Neural crest cell (in vitro differentiated cells): ENCODE measurements at regions not wholly inside any gene's neighbourhood (a gene's known extent, or its start where the extent isn't known, plus 50 kb on each side); places are given as distances from the start of the nearest gene placed in this dataset.

Source experiments
- DNase-seq: peaks from one replicate; pipeline ENCODE4 v3.0.0; 2021; ENCODE audit warnings: low read depth, mixed read lengths, low spot score
- H3K27ac Mint-ChIP-seq: one replicate; pipeline ENCODE4 v1.8.0; 2021; ENCODE audit warnings: mild to moderate bottlenecking, mixed read lengths; ENCODE audit not compliant: unreplicated experiment
- H3K27me3 Mint-ChIP-seq: 2 replicates; pipeline ENCODE4 v1.8.0; 2021; ENCODE audit warnings: low read depth, mild to moderate bottlenecking, mixed read lengths
- H3K36me3 Mint-ChIP-seq: 2 replicates; pipeline ENCODE4 v1.8.0; 2021; ENCODE audit warnings: low read depth, mild to moderate bottlenecking, mixed read lengths
- H3K4me1 Mint-ChIP-seq: 2 replicates; pipeline ENCODE4 v1.8.0; 2021; ENCODE audit warnings: mixed read lengths
- H3K4me3 Mint-ChIP-seq: one replicate; pipeline ENCODE4 v1.8.0; 2021; ENCODE audit warnings: mild to moderate bottlenecking, mixed read lengths
- H3K9me3 Mint-ChIP-seq: 2 replicates; pipeline ENCODE4 v1.8.0; 2021; ENCODE audit warnings: mixed read lengths
- TF ChIP-seq, protein P1 (sequence below): fragments of 200-600 bp; sonication (generic); conservative IDR thresholded peaks from 2 replicates; pipeline ENCODE4 v1.5.0; 2021; ENCODE audit warnings: antibody characterized with exemption, mild to moderate bottlenecking

DNA sequence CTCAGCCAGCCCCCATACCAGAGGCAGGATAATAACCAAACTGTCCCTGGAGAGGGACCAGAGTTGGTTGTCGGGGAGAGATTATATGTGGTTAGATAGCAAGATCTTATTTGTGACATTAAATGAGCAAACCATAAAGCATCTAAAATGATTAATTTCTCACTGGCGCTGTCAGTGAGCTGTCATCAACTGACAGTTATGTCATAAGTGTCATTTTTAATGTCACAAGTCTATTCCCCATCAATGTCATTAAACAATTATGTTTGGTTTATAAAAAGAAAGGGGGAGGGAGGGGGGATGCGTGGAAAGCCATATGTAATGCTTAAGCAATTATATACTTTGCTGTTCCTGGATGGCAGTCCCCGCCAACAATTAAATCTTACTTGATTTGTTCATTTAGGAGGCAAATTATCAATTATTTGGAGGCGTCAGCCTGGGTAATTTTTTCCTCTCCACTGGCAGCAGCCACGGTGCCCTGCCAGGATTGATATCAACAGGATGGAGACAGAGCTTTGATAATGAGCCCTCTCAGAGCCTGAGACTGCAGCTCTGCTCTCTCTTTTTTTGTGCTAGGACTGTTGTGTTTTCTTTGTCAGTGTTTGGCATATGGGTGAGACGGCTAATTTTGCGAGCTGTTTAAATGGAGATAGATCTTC, 333.6 kb upstream of the CAMK1G start:
- TF ChIP-seq, protein P1, sequence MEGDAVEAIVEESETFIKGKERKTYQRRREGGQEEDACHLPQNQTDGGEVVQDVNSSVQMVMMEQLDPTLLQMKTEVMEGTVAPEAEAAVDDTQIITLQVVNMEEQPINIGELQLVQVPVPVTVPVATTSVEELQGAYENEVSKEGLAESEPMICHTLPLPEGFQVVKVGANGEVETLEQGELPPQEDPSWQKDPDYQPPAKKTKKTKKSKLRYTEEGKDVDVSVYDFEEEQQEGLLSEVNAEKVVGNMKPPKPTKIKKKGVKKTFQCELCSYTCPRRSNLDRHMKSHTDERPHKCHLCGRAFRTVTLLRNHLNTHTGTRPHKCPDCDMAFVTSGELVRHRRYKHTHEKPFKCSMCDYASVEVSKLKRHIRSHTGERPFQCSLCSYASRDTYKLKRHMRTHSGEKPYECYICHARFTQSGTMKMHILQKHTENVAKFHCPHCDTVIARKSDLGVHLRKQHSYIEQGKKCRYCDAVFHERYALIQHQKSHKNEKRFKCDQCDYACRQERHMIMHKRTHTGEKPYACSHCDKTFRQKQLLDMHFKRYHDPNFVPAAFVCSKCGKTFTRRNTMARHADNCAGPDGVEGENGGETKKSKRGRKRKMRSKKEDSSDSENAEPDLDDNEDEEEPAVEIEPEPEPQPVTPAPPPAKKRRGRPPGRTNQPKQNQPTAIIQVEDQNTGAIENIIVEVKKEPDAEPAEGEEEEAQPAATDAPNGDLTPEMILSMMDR = no peak
- no peak for DNase-seq
- Mint-ChIP-seq H3K4me1 (peaks cover 7% of the 10 kb centered on the region), H3K27me3 (no peaks in the 10 kb centered on the region), H3K4me3 (no peak overlapping the region), H3K27ac (no peak overlapping the region), H3K9me3 (no peaks in the 10 kb centered on the region), H3K36me3 (no peaks in the 10 kb centered on the region)

DNA sequence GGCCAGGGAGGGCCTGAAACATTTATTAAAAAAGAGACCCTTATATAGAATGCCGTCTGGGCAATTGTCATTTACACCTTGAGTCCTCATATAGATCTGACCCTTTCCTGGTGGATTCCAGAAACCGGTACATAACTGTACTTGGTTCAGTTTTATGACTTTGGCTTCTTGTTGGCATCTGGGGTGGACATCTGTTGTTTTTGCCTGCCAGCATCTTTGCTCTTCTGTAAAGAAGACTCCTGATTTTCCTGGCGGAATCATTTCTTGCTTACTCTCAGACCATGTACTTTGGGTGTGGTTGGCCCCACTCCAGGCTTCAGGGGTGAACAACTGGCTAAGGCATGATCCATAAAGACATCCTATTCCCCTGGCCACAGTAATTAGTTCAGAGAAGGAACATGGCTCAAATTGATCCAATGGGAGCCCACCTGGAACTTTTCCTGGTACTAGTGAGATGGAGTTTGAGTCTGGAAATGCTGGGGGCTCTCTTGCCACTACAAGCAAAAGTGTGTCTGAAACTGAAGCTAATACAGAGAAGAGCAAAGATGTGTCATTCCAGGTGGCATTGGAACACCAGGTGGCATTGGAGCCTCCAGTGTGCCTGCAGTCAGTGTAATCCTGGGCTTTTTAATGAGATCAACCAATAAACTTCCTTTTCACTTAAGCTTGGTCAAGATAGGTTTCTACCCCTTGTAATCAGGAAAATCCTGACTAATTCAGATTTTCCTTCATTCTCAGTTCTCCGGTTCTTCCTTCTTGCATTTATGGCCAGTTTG, 332.5 kb upstream of the CAMK1G start:
- Mint-ChIP-seq H3K4me3 (no peak overlapping the region), H3K9me3 (no peaks in the 10 kb centered on the region), H3K4me1 (peaks cover 7% of the 10 kb centered on the region), H3K36me3 (no peaks in the 10 kb centered on the region), H3K27me3 (no peaks in the 10 kb centered on the region), H3K27ac (no peak overlapping the region)
- TF ChIP-seq, protein P1 = no peak
- DNase-seq = no peak

DNA sequence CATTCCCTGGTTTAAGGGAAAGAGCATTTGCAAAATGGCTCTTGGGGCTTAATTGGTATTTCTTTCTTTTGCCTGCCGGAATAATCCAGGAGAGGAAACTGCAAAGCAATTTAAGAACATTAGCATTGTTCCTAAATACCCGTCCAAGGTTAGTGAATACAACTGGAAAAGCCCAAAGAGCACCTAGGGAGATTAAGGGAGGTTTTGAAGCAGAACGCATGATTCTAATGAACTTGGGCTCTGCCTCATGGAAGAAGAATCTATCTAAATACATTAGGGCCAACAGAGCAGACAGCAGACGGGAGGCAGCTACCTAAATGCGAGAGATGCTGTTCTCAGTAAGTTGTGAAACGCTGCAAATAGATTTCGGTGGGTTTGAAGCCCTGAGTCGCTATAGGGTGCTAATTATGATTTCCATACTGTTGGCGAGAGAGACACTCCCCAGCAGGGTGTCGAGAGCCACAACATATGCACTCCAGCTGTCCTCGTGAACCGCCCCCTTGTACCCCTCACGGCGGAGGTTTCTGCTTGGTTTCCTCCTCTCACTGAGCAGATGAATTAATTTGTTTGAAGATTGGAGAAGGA, 326.7 kb upstream of the CAMK1G start:
- H3K9me3 Mint-ChIP-seq = peaks cover 10% of the 10 kb centered on the region
- no peak overlapping the region for H3K27ac Mint-ChIP-seq
- H3K4me1 Mint-ChIP-seq = no peaks in the 10 kb centered on the region
- H3K27me3 Mint-ChIP-seq = no peaks in the 10 kb centered on the region
- no peak for DNase-seq
- H3K36me3 Mint-ChIP-seq = peaks cover 2% of the 10 kb centered on the region
- no peak overlapping the region for H3K4me3 Mint-ChIP-seq
- TF ChIP-seq, protein P1 = no peak

DNA sequence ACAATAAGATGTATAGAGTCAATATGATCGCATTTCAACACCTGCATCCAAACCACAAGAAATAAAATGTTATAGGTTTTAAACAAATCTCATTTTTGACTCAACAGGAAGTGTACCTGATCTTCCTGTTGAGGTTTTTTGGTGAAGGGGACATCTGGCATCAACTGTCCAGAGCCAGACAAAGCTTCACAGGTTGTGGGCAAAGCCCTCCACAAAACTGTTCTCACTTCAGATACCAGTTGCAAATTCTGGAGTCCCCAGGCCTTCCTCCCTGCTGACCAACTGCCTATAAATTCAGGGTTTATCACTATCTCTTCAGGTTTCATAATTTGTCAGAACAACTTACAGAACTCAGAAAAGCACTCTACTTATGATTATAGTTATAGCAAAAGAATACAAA, 326.1 kb upstream of the CAMK1G start:
- H3K27ac Mint-ChIP-seq = no peak overlapping the region
- H3K36me3 Mint-ChIP-seq = peaks cover 2% of the 10 kb centered on the region
- no peak for DNase-seq
- H3K4me1 Mint-ChIP-seq = no peaks in the 10 kb centered on the region
- TF ChIP-seq, protein P1 = no peak
- H3K4me3 Mint-ChIP-seq = no peak overlapping the region
- H3K9me3 Mint-ChIP-seq = peaks cover 10% of the 10 kb centered on the region
- no peaks in the 10 kb centered on the region for H3K27me3 Mint-ChIP-seq

DNA sequence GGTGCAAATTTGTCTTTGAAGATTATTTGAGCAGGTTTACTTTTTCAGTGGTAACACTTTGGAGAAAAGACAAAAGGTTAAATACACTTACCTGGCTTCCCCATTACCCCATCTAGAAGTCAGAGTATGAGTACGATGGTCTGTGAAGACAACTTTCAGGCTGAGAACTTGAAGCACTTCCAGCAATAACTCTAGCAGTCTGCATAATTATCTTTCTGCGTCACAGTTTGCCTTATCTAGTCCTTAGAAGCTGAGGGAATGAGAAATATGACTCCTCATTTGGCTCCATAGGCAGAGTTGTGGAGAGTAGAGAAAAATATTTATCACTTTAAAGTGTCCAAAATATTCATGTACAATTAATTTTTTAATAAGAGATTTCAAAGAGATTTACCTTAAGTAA, 323.4 kb upstream of the CAMK1G start:
- H3K4me3 Mint-ChIP-seq = no peak overlapping the region

More for the DNA sequence above, 323.4 kb upstream of the CAMK1G start:
- H3K27me3 Mint-ChIP-seq = no peaks in the 10 kb centered on the region
- TF ChIP-seq, protein P1 = no peak
- H3K4me1 Mint-ChIP-seq = no peaks in the 10 kb centered on the region
- H3K36me3 Mint-ChIP-seq = peaks cover 2% of the 10 kb centered on the region
- H3K27ac Mint-ChIP-seq = no peak overlapping the region
- DNase-seq = no peak
- peaks cover 10% of the 10 kb centered on the region for H3K9me3 Mint-ChIP-seq
